ENCODE measurements at regions not wholly inside any gene's neighbourhood (a gene's known extent, or its start where the extent isn't known, plus 50 kb on each side); places are given as distances from the start of the nearest gene placed in this dataset.

DNA sequence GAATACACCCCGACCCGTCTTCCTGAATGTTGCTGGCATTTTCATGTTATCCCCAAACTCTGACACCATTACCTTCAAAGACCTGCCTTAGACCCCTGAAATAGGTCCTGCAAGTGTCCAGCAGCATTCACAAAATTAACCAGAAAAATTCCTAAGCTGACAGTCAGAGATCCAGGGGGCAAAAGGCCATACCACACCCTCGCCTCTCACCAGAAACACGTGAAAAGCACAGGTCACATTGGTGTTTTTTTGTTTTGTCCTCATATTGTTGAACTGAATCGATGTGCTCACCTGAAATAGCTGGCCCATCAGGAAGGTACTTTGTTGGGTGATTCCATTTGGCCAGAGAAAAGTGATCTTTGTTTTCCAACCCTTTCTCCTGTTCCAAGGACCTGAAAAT is 113.1 kb upstream of the HES1 start:
- TF ChIP-seq, protein P1, sequence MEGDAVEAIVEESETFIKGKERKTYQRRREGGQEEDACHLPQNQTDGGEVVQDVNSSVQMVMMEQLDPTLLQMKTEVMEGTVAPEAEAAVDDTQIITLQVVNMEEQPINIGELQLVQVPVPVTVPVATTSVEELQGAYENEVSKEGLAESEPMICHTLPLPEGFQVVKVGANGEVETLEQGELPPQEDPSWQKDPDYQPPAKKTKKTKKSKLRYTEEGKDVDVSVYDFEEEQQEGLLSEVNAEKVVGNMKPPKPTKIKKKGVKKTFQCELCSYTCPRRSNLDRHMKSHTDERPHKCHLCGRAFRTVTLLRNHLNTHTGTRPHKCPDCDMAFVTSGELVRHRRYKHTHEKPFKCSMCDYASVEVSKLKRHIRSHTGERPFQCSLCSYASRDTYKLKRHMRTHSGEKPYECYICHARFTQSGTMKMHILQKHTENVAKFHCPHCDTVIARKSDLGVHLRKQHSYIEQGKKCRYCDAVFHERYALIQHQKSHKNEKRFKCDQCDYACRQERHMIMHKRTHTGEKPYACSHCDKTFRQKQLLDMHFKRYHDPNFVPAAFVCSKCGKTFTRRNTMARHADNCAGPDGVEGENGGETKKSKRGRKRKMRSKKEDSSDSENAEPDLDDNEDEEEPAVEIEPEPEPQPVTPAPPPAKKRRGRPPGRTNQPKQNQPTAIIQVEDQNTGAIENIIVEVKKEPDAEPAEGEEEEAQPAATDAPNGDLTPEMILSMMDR (IDR thresholded peaks at IDR 0.05) = no peak
- no peak for TF ChIP-seq POLR2A (IDR thresholded peaks at IDR 0.05)

Data from suprapubic skin (tissue), 3 donors.